Neural cell (in vitro differentiated cells): ENCODE measurements at regions not wholly inside any gene's neighbourhood (a gene's known extent, or its start where the extent isn't known, plus 50 kb on each side); places are given as distances from the start of the nearest gene placed in this dataset.

Experiments used
- H2AFZ ChIP-seq: fragments of 200-600, 300-800 bp; sonication (generic), shearing (Covaris generic); 2 replicates; pipeline ENCODE4 v1.6.0; 2014; ENCODE audit warnings: low read depth, mild to moderate bottlenecking, antibody characterized with exemption, low read length, moderate library complexity
- H3F3A ChIP-seq: fragments of 200-600 bp; shearing (Covaris generic); 2 replicates; pipeline ENCODE4 v1.6.1; 2016; ENCODE audit warnings: mild to moderate bottlenecking, moderate library complexity, mixed read lengths, antibody characterized with exemption, low read length; ENCODE audit not compliant: insufficient read depth, poor library complexity, severe bottlenecking
- H3K27ac ChIP-seq: fragments of 200-600, 300-800 bp; sonication (generic), shearing (Covaris generic); 2 replicates; pipeline ENCODE4 v1.5.1; 2014; ENCODE audit warnings: mild to moderate bottlenecking, low read length, moderate library complexity
- H3K27me3 ChIP-seq: fragments of 300-800, 200-600 bp; sonication (generic), shearing (Covaris generic); 2 replicates; pipeline ENCODE4 v1.6.0; 2014; ENCODE audit warnings: mild to moderate bottlenecking, low read depth, low read length, moderate library complexity; ENCODE audit not compliant: insufficient read depth
- H3K36me3 ChIP-seq: fragments of 300-800, 200-600 bp; sonication (generic), shearing (Covaris generic); 2 replicates; pipeline ENCODE4 v1.5.1; 2014; ENCODE audit warnings: mild to moderate bottlenecking, antibody characterized with exemption, low read length, moderate library complexity; ENCODE audit not compliant: insufficient read depth
- H3K4me2 ChIP-seq: fragments of 300-800, 200-600 bp; sonication (generic), shearing (Covaris generic); 2 replicates; pipeline ENCODE4 v1.6.0; 2014; ENCODE audit warnings: mild to moderate bottlenecking, low read length
- H3K4me3 ChIP-seq: fragments of 300-800, 200-600 bp; sonication (generic), shearing (Covaris generic); 2 replicates; pipeline ENCODE4 v1.5.1; 2014; ENCODE audit warnings: mild to moderate bottlenecking, low read length, moderate library complexity
- H3K79me2 ChIP-seq: fragments of 200-600 bp; shearing (Covaris generic); replicated peaks from 2 replicates; pipeline ENCODE4 v1.6.0; 2014; ENCODE audit warnings: mild to moderate bottlenecking, low read length, moderate library complexity; ENCODE audit not compliant: insufficient read depth
- H3K9ac ChIP-seq: fragments of 300-800, 200-600 bp; sonication (generic), shearing (Covaris generic); 2 replicates; pipeline ENCODE4 v1.6.1; 2016; ENCODE audit warnings: mild to moderate bottlenecking, low read length, mixed read lengths
- H3K9me2 ChIP-seq: fragments of 200-600 bp; shearing (Covaris generic); 2 replicates; pipeline ENCODE4 v1.6.1; 2016; ENCODE audit warnings: mild to moderate bottlenecking, low read length, mixed read lengths; ENCODE audit not compliant: insufficient read depth
- H3K9me3 ChIP-seq: fragments of 200-600, 300-800 bp; sonication (generic), shearing (Covaris generic); 2 replicates; pipeline ENCODE4 v1.6.1; 2016; ENCODE audit warnings: mild to moderate bottlenecking, mixed run types, low read length, moderate library complexity, mixed read lengths
- H4K20me1 ChIP-seq: fragments of 200-600 bp; shearing (Covaris generic); 2 replicates; pipeline ENCODE4 v1.6.1; 2016; ENCODE audit warnings: mild to moderate bottlenecking, mixed run types; ENCODE audit not compliant: insufficient read depth
- EZH2 ChIP-seq: fragments of 200-600, 300-800 bp; shearing (Covaris generic), sonication (generic); IDR thresholded peaks from 2 replicates; pipeline ENCODE4 v1.6.1; 2014; ENCODE audit warnings: antibody characterized with exemption, low read length, borderline replicate concordance, mild to moderate bottlenecking; ENCODE audit not compliant: insufficient read depth, poor library complexity, severe bottlenecking
- MXI1 ChIP-seq: fragments of 450-650 bp; conservative IDR thresholded peaks from 2 replicates; pipeline ENCODE4 v1.6.1; 2014; ENCODE audit warnings: antibody characterized with exemption, mild to moderate bottlenecking; ENCODE audit not compliant: poor library complexity, severe bottlenecking
- RAD21 ChIP-seq: fragments of 450-650 bp; conservative IDR thresholded peaks from 2 replicates; pipeline ENCODE4 v1.6.1; 2014; ENCODE audit warnings: antibody characterized with exemption, mild to moderate bottlenecking, moderate library complexity
- TAF1 ChIP-seq: IDR thresholded peaks from 2 replicates; pipeline ENCODE4 v1.6.1; 2012; ENCODE audit warnings: low read depth
- TF ChIP-seq, protein P1 (sequence below): IDR thresholded peaks from 2 replicates; pipeline ENCODE4 v1.6.1; 2012; ENCODE audit warnings: borderline replicate concordance
- TF ChIP-seq, protein P2 (sequence below): fragments of 450-650 bp; IDR thresholded peaks from 2 replicates; pipeline ENCODE4 v1.5.1; 2014; ENCODE audit warnings: antibody characterized with exemption, mild to moderate bottlenecking, moderate library complexity; ENCODE audit not compliant: poor library complexity, severe bottlenecking

DNA sequence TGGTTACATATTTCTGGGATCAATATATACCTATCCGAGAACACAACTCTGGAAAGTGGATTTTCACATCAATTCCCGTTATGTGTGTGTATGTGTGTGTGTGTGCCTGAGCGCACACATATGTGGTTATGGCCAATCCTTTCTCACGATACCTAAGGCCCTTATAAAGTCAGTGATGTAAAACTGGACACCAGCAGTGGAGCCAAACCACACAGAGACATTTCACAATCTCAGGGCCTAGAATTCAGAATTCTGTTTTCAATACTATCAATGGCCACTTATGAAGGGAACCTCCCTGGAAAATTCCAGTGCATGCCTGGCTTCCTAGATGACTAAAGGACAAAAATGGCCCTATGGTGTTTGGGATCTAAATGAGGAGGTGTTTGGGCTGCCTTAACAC, 187.3 kb upstream of the UBL3 start:
- Histone ChIP-seq H3K4me3 (no peak overlapping the region), H3K79me2 (no peaks in the 10 kb centered on the region), H4K20me1 (no peaks in the 10 kb centered on the region), H3K9me2 (no peaks in the 10 kb centered on the region), H3K27ac (no peak overlapping the region), H3K27me3 (no peaks in the 10 kb centered on the region), H3F3A (no peaks in the 10 kb centered on the region), H3K9ac (no peak overlapping the region), H2AFZ (no peak overlapping the region), H3K9me3 (no peaks in the 10 kb centered on the region), H3K36me3 (no peaks in the 10 kb centered on the region), H3K4me2 (no peak overlapping the region)
- TF ChIP-seq RAD21 (no peak), TAF1 (no peak), EZH2 (no peak)
- TF ChIP-seq, protein P1, sequence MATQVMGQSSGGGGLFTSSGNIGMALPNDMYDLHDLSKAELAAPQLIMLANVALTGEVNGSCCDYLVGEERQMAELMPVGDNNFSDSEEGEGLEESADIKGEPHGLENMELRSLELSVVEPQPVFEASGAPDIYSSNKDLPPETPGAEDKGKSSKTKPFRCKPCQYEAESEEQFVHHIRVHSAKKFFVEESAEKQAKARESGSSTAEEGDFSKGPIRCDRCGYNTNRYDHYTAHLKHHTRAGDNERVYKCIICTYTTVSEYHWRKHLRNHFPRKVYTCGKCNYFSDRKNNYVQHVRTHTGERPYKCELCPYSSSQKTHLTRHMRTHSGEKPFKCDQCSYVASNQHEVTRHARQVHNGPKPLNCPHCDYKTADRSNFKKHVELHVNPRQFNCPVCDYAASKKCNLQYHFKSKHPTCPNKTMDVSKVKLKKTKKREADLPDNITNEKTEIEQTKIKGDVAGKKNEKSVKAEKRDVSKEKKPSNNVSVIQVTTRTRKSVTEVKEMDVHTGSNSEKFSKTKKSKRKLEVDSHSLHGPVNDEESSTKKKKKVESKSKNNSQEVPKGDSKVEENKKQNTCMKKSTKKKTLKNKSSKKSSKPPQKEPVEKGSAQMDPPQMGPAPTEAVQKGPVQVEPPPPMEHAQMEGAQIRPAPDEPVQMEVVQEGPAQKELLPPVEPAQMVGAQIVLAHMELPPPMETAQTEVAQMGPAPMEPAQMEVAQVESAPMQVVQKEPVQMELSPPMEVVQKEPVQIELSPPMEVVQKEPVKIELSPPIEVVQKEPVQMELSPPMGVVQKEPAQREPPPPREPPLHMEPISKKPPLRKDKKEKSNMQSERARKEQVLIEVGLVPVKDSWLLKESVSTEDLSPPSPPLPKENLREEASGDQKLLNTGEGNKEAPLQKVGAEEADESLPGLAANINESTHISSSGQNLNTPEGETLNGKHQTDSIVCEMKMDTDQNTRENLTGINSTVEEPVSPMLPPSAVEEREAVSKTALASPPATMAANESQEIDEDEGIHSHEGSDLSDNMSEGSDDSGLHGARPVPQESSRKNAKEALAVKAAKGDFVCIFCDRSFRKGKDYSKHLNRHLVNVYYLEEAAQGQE = no peak
- TF ChIP-seq, protein P2, sequence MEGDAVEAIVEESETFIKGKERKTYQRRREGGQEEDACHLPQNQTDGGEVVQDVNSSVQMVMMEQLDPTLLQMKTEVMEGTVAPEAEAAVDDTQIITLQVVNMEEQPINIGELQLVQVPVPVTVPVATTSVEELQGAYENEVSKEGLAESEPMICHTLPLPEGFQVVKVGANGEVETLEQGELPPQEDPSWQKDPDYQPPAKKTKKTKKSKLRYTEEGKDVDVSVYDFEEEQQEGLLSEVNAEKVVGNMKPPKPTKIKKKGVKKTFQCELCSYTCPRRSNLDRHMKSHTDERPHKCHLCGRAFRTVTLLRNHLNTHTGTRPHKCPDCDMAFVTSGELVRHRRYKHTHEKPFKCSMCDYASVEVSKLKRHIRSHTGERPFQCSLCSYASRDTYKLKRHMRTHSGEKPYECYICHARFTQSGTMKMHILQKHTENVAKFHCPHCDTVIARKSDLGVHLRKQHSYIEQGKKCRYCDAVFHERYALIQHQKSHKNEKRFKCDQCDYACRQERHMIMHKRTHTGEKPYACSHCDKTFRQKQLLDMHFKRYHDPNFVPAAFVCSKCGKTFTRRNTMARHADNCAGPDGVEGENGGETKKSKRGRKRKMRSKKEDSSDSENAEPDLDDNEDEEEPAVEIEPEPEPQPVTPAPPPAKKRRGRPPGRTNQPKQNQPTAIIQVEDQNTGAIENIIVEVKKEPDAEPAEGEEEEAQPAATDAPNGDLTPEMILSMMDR = no peak

DNA sequence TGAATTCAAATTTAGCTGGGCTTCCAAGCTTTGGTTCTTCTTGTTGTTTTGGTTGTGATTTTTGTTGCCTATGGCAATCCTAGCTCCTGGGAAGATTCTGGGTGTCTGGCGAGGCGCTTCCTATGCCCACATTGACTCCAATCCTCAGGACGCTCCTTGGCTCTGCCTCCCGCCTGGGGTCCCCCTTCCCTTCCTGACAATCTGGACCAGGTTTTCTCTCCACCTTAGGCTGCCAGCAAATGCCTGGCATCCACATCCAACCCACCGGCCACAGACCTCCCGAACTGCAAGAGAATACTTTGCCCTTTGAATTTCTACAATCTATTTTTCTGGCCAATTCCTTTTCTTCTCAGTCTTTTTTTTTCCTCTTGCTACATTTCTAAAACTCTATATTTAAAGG, 186.9 kb upstream of the UBL3 start:
- H4K20me1 ChIP-seq = no peaks in the 10 kb centered on the region
- no peak overlapping the region for H3K4me2 ChIP-seq
- no peak overlapping the region for H3K9ac ChIP-seq
- no peak overlapping the region for H2AFZ ChIP-seq
- no peaks in the 10 kb centered on the region for H3K9me2 ChIP-seq
- TF ChIP-seq MXI1 = no peak
- TF ChIP-seq, protein P1 = no peak
- TF ChIP-seq, protein P2 = no peak
- no peaks in the 10 kb centered on the region for H3F3A ChIP-seq
- no peak overlapping the region for H3K4me3 ChIP-seq
- H3K79me2 ChIP-seq = no peaks in the 10 kb centered on the region
- H3K27ac ChIP-seq = no peak overlapping the region
- no peaks in the 10 kb centered on the region for H3K36me3 ChIP-seq
- H3K9me3 ChIP-seq = no peaks in the 10 kb centered on the region
- no peaks in the 10 kb centered on the region for H3K27me3 ChIP-seq
